Heart left ventricle (tissue), 16 donors: ENCODE measurements at regions not wholly inside any gene's neighbourhood (a gene's known extent, or its start where the extent isn't known, plus 50 kb on each side); places are given as distances from the start of the nearest gene placed in this dataset.
"Not testable (repeated sequence)": the region's sequence is repeated elsewhere in the genome, so short reads cannot be mapped to it uniquely, and the experiment has no call there.

Source experiments
- ATAC-seq, 4 donors: fragments of 200-7000 bp; cut with Tn5 transposase; one replicate each; pipeline ENCODE4 v1.9.1; 2020 to 2022; ENCODE audit warnings: moderate library complexity in 4 of 4, mild to moderate bottlenecking in 3 of 4, moderate number of reproducible peaks in 1 of 4
- DNase-seq, 5 donors: peaks; one replicate each; pipeline ENCODE4 v3.0.0-alpha.2; 2020
- H3K27ac ChIP-seq, 12 donors: fragments of 200-600 bp; sonication (generic) in 4 of 12; one replicate each; pipeline versions ENCODE4 v1.5.0 to v1.8.0; 2016 to 2022; ENCODE audit warnings: mild to moderate bottlenecking in 2 of 12
- H3K27me3 ChIP-seq, 9 donors: fragments of 200-600 bp; sonication (generic) in 2 of 9; one replicate each; pipeline versions ENCODE4 v1.5.1 to v1.8.0; 2016 to 2022; ENCODE audit warnings: mild to moderate bottlenecking in 3 of 9
- H3K36me3 ChIP-seq, 9 donors: fragments of 200-600 bp; sonication (generic) in 2 of 9; one replicate each; pipeline versions ENCODE4 v1.5.0 to v1.8.0; 2018 to 2022; ENCODE audit warnings: mild to moderate bottlenecking in 2 of 9
- H3K4me1 ChIP-seq, 12 donors: fragments of 200-600 bp; sonication (generic) in 4 of 12; one replicate each; pipeline versions ENCODE4 v1.5.0 to v1.8.0; 2016 to 2022; ENCODE audit warnings: mild to moderate bottlenecking in 3 of 12
- H3K4me3 ChIP-seq, 12 donors: fragments of 200-600 bp; sonication (generic) in 4 of 12; one replicate each; pipeline versions ENCODE4 v1.5.0 to v1.8.0; 2017 to 2022; ENCODE audit warnings: mild to moderate bottlenecking in 9 of 12, moderate library complexity in 4 of 12
- H3K9me3 ChIP-seq, 12 donors: fragments of 200-600 bp; sonication (generic) in 4 of 12; one replicate each; pipeline versions ENCODE4 v1.5.0 to v1.8.0; 2016 to 2022; ENCODE audit warnings: mild to moderate bottlenecking in 1 of 12
- CTCF ChIP-seq, 12 donors: fragments of 200-600 bp; sonication (generic) in 4 of 12; IDR thresholded peaks; one replicate each; pipeline versions ENCODE4 v1.5.0 to v1.8.0; 2018 to 2022; ENCODE audit warnings: antibody characterized with exemption in 12 of 12, mild to moderate bottlenecking in 5 of 12
- POLR2A ChIP-seq, 2 donors: fragments of 450-650 bp; IDR thresholded peaks; one replicate each; pipeline ENCODE4 v1.6.1; 2017; ENCODE audit warnings: antibody characterized with exemption in 2 of 2, mild to moderate bottlenecking in 2 of 2, moderate library complexity in 2 of 2
- WGBS, 4 donors: extraction: QIAGEN DNeasy Blood & Tissue Kit in 2 of 4; methylation state at CpG; one replicate each; pipeline versions ENCODE4 v1.1.5 to v1.1.7; 2013 to 2018; 5-methylcytosine and 5-hydroxymethylcytosine counted together
- intact Hi-C, 10 donors: fragments of 100-400 bp; cut with DNase I; formaldehyde crosslinking; loops; one replicate each; pipeline versions ENCODE4 v1.11.1 to v1.14.2; 2022
- donor health status: ischemic (EF 13 %, LVEDD 7.1; RV severe dilation, severe dysfunction).
- donor health status: healthy with polysubstance abuse.
- donor health status: DM: no; HTN: yes; CAD: no.
- donor health status: DM: no; HTN: no; CAD: no.
- donor health status: ischemic (EF 25% LVEDD 6.9; RV normal size, moderate dysfunction).
- donor health status: ischemic (EF 25% LVEDD 5.7; RV mildly dilated, moderate dysfunction).
- donor health status: healthy.
- donor health status: DM: yes; HTN: yes; CAD: no.
- donor health status: ischemic (EF 35%, LVEDD 5.7; RV mildly dilated, moderate dysfunction).
- donor health status: nonischemic (EF 11% LVEDD 7.7; RV severe dilation, severe dysfunction).
- donor health status: DM: yes; HTN: yes; CAD: no.
- donor health status: PGD.
- donor health status: ischemic (EF 29% LVEDD 5.4; RV normal size, mild dysfunction).
- donor health status: nonischemic (EF 23%, LVEDD 6.1; RV moderate dilation, normal function).

- DNase-seq, result no peak
- H3K27ac ChIP-seq, result no peak overlapping the region
- H3K27me3 ChIP-seq, result no peaks in the 10 kb centered on the region
- no peak overlapping the region for H3K4me3 ChIP-seq
- no peaks in the 10 kb centered on the region for H3K36me3 ChIP-seq
- TF ChIP-seq CTCF (IDR thresholded peaks at IDR 0.05), result no peak
- no peak for TF ChIP-seq POLR2A (IDR thresholded peaks at IDR 0.05)
- intact Hi-C loops, result no loop called here
- no peak for ATAC-seq
- H3K9me3 ChIP-seq, result peaks cover 0 to 10% (median 0%) of the 10 kb centered on the region in 12 donors
- no peaks in the 10 kb centered on the region for H3K4me1 ChIP-seq
Measured at GRCh38 chr12:83244001-83244400, 557.3 kb downstream of the TMTC2 start.

GRCh38 chr12:83233987-83234386 lies 547.3 kb downstream of the TMTC2 start:
- DNase-seq, intact Hi-C loops, ATAC-seq: not testable (repeated sequence)

GRCh38 chr12:83226960-83227359 lies 540.3 kb downstream of the TMTC2 start:
- H3K4me3 ChIP-seq, H3K4me1 ChIP-seq, H3K27me3 ChIP-seq, H3K36me3 ChIP-seq, DNase-seq, intact Hi-C loops, H3K27ac ChIP-seq, ATAC-seq: not testable (repeated sequence)
- peaks cover 0 to 11% (median 0%) of the 10 kb centered on the region in 12 donors for H3K9me3 ChIP-seq

More at GRCh38 chr12:83233987-83234386, 547.3 kb downstream of the TMTC2 start:
- not testable (repeated sequence) for H3K27me3 ChIP-seq, H3K36me3 ChIP-seq, H3K27ac ChIP-seq, H3K4me3 ChIP-seq, H3K9me3 ChIP-seq, H3K4me1 ChIP-seq

GRCh38 chr12:83225806-83226205 lies 539.1 kb downstream of the TMTC2 start:
- Histone ChIP-seq H3K27me3 (no peaks in the 10 kb centered on the region), H3K36me3 (no peaks in the 10 kb centered on the region), H3K9me3 (peaks cover 0 to 11% (median 0%) of the 10 kb centered on the region in 12 donors), H3K27ac (no peak overlapping the region), H3K4me1 (no peaks in the 10 kb centered on the region), H3K4me3 (no peak overlapping the region)
- 94 to 97% (median 95%) methylated on average over 3 of the region's 3 CpGs for WGBS, 4 donors
- ATAC-seq, result no peak
- no peak for DNase-seq
- intact Hi-C loops, result no loop called here
- no peak for TF ChIP-seq CTCF (IDR thresholded peaks at IDR 0.05)
- TF ChIP-seq POLR2A (IDR thresholded peaks at IDR 0.05), result no peak

- intact Hi-C loops, result no loop called here
- TF ChIP-seq POLR2A (IDR thresholded peaks at IDR 0.05) (no peak), CTCF (IDR thresholded peaks at IDR 0.05) (no peak)
Measured at GRCh38 chr12:83224012-83224411, 537.3 kb downstream of the TMTC2 start.

More at GRCh38 chr12:83224012-83224411, 537.3 kb downstream of the TMTC2 start:
- DNase-seq (no peak), ATAC-seq (no peak)
- Histone ChIP-seq H3K27me3 (no peaks in the 10 kb centered on the region), H3K36me3 (no peaks in the 10 kb centered on the region), H3K27ac (no peak overlapping the region), H3K4me1 (no peaks in the 10 kb centered on the region), H3K9me3 (peaks cover 0 to 8% (median 0%) of the 10 kb centered on the region in 12 donors), H3K4me3 (no peak overlapping the region)
- 51 to 63% (median 61%) methylated on average over 5 of the region's 5 CpGs for WGBS, 4 donors
